Spinal cord (tissue), 9 donors: ENCODE measurements at regions not wholly inside any gene's neighbourhood (a gene's known extent, or its start where the extent isn't known, plus 50 kb on each side); places are given as distances from the start of the nearest gene placed in this dataset.

ENCODE experiments used
- DNase-seq, 6 donors: peaks; one replicate each; pipeline versions ENCODE4 v3.0.0 to v3.0.0-alpha.2; 2013 to 2015; ENCODE audit warnings: low spot score in 6 of 6, low read depth in 4 of 6
- H3K27ac ChIP-seq: one replicate; pipeline ENCODE4 v1.5.1; 2013; ENCODE audit warnings: low read depth, low read length, control low read depth
- H3K27me3 ChIP-seq: one replicate; pipeline ENCODE4 v1.6.1; 2013; ENCODE audit warnings: low read length; ENCODE audit not compliant: control insufficient read depth, insufficient read depth
- H3K36me3 ChIP-seq: one replicate; pipeline ENCODE4 v1.6.1; 2013; ENCODE audit warnings: low read length; ENCODE audit not compliant: control insufficient read depth, insufficient read depth
- H3K4me1 ChIP-seq: one replicate; pipeline ENCODE4 v1.6.1; 2013; ENCODE audit warnings: low read length; ENCODE audit not compliant: control insufficient read depth, insufficient read depth
- H3K4me3 ChIP-seq: one replicate; pipeline ENCODE4 v1.5.1; 2013; ENCODE audit warnings: low read depth, low read length, control low read depth
- H3K9me3 ChIP-seq: one replicate; pipeline ENCODE4 v1.6.1; 2013; ENCODE audit warnings: low read length; ENCODE audit not compliant: control insufficient read depth, insufficient read depth
- WGBS: methylation state at CpG from one replicate; pipeline ENCODE4 v1.1.5; 2013; ENCODE audit warnings: missing lambda C conversion rate; ENCODE audit not compliant: insufficient coverage; 5-methylcytosine and 5-hydroxymethylcytosine counted together
- donor health status: healthy.

GRCh38 chr4:136441629-136442282 is 1090.5 kb downstream of the PCDH18 start:
- Histone ChIP-seq H3K9me3 (no peaks in the 10 kb centered on the region), H3K4me3 (no peak overlapping the region), H3K27ac (no peak overlapping the region), H3K36me3 (no peaks in the 10 kb centered on the region), H3K27me3 (no peaks in the 10 kb centered on the region), H3K4me1 (no peaks in the 10 kb centered on the region)
- WGBS = 94% methylated on average over 5 of the region's 7 CpGs
- no peak for DNase-seq

- H3K27ac ChIP-seq = no peak overlapping the region
- no peaks in the 10 kb centered on the region for H3K4me1 ChIP-seq
- H3K9me3 ChIP-seq = no peaks in the 10 kb centered on the region
- no peaks in the 10 kb centered on the region for H3K36me3 ChIP-seq
- no peak overlapping the region for H3K4me3 ChIP-seq
- DNase-seq = no peak
- H3K27me3 ChIP-seq = no peaks in the 10 kb centered on the region
Measured at GRCh38 chr4:136438645-136439044, 1093.6 kb downstream of the PCDH18 start.

- no peaks in the 10 kb centered on the region for H3K27me3 ChIP-seq
Measured at GRCh38 chr4:136424052-136424451, 1108.2 kb downstream of the PCDH18 start.

GRCh38 chr4:136414981-136415380 is 1117.3 kb downstream of the PCDH18 start:
- H3K9me3 ChIP-seq = no peaks in the 10 kb centered on the region
- no peaks in the 10 kb centered on the region for H3K36me3 ChIP-seq
- DNase-seq = no peak
- H3K27ac ChIP-seq = no peak overlapping the region
- H3K4me1 ChIP-seq = no peaks in the 10 kb centered on the region
- H3K27me3 ChIP-seq = no peaks in the 10 kb centered on the region
- no peak overlapping the region for H3K4me3 ChIP-seq

More at GRCh38 chr4:136424052-136424451, 1108.2 kb downstream of the PCDH18 start:
- H3K9me3 ChIP-seq = no peaks in the 10 kb centered on the region
- H3K27ac ChIP-seq = no peak overlapping the region
- H3K4me1 ChIP-seq = no peaks in the 10 kb centered on the region
- H3K36me3 ChIP-seq = no peaks in the 10 kb centered on the region
- H3K4me3 ChIP-seq = no peak overlapping the region
- no peak for DNase-seq

GRCh38 chr4:136412708-136413107 is 1119.6 kb downstream of the PCDH18 start:
- Histone ChIP-seq H3K4me1 (no peaks in the 10 kb centered on the region), H3K4me3 (no peak overlapping the region), H3K27ac (no peak overlapping the region), H3K36me3 (no peaks in the 10 kb centered on the region), H3K9me3 (no peaks in the 10 kb centered on the region), H3K27me3 (no peaks in the 10 kb centered on the region)
- DNase-seq = no peak
- WGBS = 100% methylated on average over 1 of the region's 2 CpGs

GRCh38 chr4:136400829-136401228 is 1131.5 kb downstream of the PCDH18 start:
- H3K27ac ChIP-seq = no peak overlapping the region
- no peaks in the 10 kb centered on the region for H3K9me3 ChIP-seq
- WGBS = 71% methylated on average over 1 of the region's 5 CpGs
- no peaks in the 10 kb centered on the region for H3K36me3 ChIP-seq
- DNase-seq = no peak
- no peaks in the 10 kb centered on the region for H3K4me1 ChIP-seq
- no peak overlapping the region for H3K4me3 ChIP-seq
- no peaks in the 10 kb centered on the region for H3K27me3 ChIP-seq

- WGBS = 96% methylated on average over 34 of the region's 44 CpGs
- H3K9me3 ChIP-seq = no peaks in the 10 kb centered on the region
- H3K27ac ChIP-seq = no peak overlapping the region
- no peak overlapping the region for H3K4me3 ChIP-seq
- peak in 1 of 6 donors; percentile 11 for DNase-seq
- no peaks in the 10 kb centered on the region for H3K27me3 ChIP-seq
- no peaks in the 10 kb centered on the region for H3K4me1 ChIP-seq
- H3K36me3 ChIP-seq = no peaks in the 10 kb centered on the region
Measured at GRCh38 chr4:136395212-136395722, 1137.0 kb downstream of the PCDH18 start.

- no peaks in the 10 kb centered on the region for H3K4me1 ChIP-seq
- H3K4me3 ChIP-seq = no peak overlapping the region
- no peaks in the 10 kb centered on the region for H3K27me3 ChIP-seq
- no peaks in the 10 kb centered on the region for H3K36me3 ChIP-seq
- no peak for DNase-seq
- H3K9me3 ChIP-seq = no peaks in the 10 kb centered on the region
- no peak overlapping the region for H3K27ac ChIP-seq
Measured at GRCh38 chr4:136392576-136392975, 1139.7 kb downstream of the PCDH18 start.

- peak in 1 of 6 donors; percentile 20 for DNase-seq
- H3K4me3 ChIP-seq = no peak overlapping the region
- no peaks in the 10 kb centered on the region for H3K9me3 ChIP-seq
- WGBS = no CpG with 5 or more reads among the region's 1 CpG
- no peaks in the 10 kb centered on the region for H3K27me3 ChIP-seq
- H3K27ac ChIP-seq = no peak overlapping the region
- H3K36me3 ChIP-seq = no peaks in the 10 kb centered on the region
- no peaks in the 10 kb centered on the region for H3K4me1 ChIP-seq
Measured at GRCh38 chr4:136390824-136391223, 1141.5 kb downstream of the PCDH18 start.

GRCh38 chr4:136383082-136383481 is 1149.2 kb downstream of the PCDH18 start:
- H3K36me3 ChIP-seq = no peaks in the 10 kb centered on the region
- H3K27me3 ChIP-seq = no peaks in the 10 kb centered on the region
- H3K4me1 ChIP-seq = no peaks in the 10 kb centered on the region
- H3K27ac ChIP-seq = no peak overlapping the region
- no peaks in the 10 kb centered on the region for H3K9me3 ChIP-seq
- no peak overlapping the region for H3K4me3 ChIP-seq
- no CpG with 5 or more reads among the region's 1 CpG for WGBS
- DNase-seq = no peak
